ENCODE measurements at regions not wholly inside any gene's neighbourhood (a gene's known extent, or its start where the extent isn't known, plus 50 kb on each side); places are given as distances from the start of the nearest gene placed in this dataset.

GRCh38 chr3:102112704-102113230 lies 263.5 kb downstream of the NFKBIZ start:
- H3K9ac ChIP-seq (ENCODE audit: insufficient read depth, low read length, poor library complexity, severe bottlenecking) = no peak overlapping the region
- Mint-ChIP-seq H3K4me1 (peaks cover 10% of the 10 kb centered on the region), H3K9me3 (peaks cover 0 to 7% (median 0%) of the 10 kb centered on the region in 7 donors), H3K4me3 (no peak overlapping the region), H3K36me3 (no peaks in the 10 kb centered on the region), H3K27ac (no peak overlapping the region), H3K27me3 (ENCODE audit: low read depth in 3 of 3) (peaks cover 0 to 2% (median 0%) of the 10 kb centered on the region in 3 donors)
- H3K79me2 ChIP-seq (ENCODE audit: insufficient read depth, low read length) = no peaks in the 10 kb centered on the region
- intact Hi-C loops (cut with micrococcal nuclease) = no loop called here
- DNase-seq = no peak
- H3K4me3 ChIP-seq (replicated peaks in 1 of 3; ENCODE audit: low read depth in 2 of 3, low read length in 3 of 3) = no peak overlapping the region
- H4K20me1 ChIP-seq (ENCODE audit: insufficient read depth, low read length) = no peaks in the 10 kb centered on the region
- H3K27me3 ChIP-seq (ENCODE audit: control insufficient read depth in 2 of 2, insufficient read depth in 2 of 2, low read length in 2 of 2) = no peaks in the 10 kb centered on the region
- H3K4me1 ChIP-seq (ENCODE audit: control insufficient read depth in 1 of 2, insufficient read depth in 2 of 2, low read length in 2 of 2) = no peaks in the 10 kb centered on the region
- H3K27ac ChIP-seq (ENCODE audit: low read depth in 1 of 2, low read length in 2 of 2) = no peak overlapping the region
- H2AFZ ChIP-seq (ENCODE audit: insufficient read depth, low read depth, low read length, poor library complexity, severe bottlenecking) = no peak overlapping the region
- H3K4me2 ChIP-seq (replicated peaks; ENCODE audit: extremely low read depth, low read length, poor library complexity, severe bottlenecking) = no peak overlapping the region
- no peaks in the 10 kb centered on the region for H3K36me3 ChIP-seq (replicated peaks in 1 of 2; ENCODE audit: control insufficient read depth in 1 of 2, insufficient read depth in 2 of 2, low read length in 2 of 2)
- TF ChIP-seq CTCF (IDR thresholded peaks at IDR 0.05) = no peak
- H3K9me3 ChIP-seq (replicated peaks in 1 of 2; ENCODE audit: control insufficient read depth in 1 of 2, insufficient read depth in 1 of 2, low read length in 2 of 2) = no peaks in the 10 kb centered on the region

GRCh38 chr3:102113421-102114041 lies 264.2 kb downstream of the NFKBIZ start:
- no peaks in the 10 kb centered on the region for H3K79me2 ChIP-seq (ENCODE audit: insufficient read depth, low read length)
- intact Hi-C loops (cut with micrococcal nuclease) = no loop called here
- no peak overlapping the region for H3K27ac Mint-ChIP-seq

More at GRCh38 chr3:102113421-102114041, 264.2 kb downstream of the NFKBIZ start:
- H3K27me3 Mint-ChIP-seq (ENCODE audit: low read depth in 3 of 3) = peaks cover 0 to 2% (median 0%) of the 10 kb centered on the region in 3 donors
- Histone ChIP-seq H3K36me3 (replicated peaks in 1 of 2; ENCODE audit: control insufficient read depth in 1 of 2, insufficient read depth in 2 of 2, low read length in 2 of 2) (no peaks in the 10 kb centered on the region), H4K20me1 (ENCODE audit: insufficient read depth, low read length) (no peaks in the 10 kb centered on the region), H2AFZ (ENCODE audit: insufficient read depth, low read depth, low read length, poor library complexity, severe bottlenecking) (no peak overlapping the region), H3K4me3 (replicated peaks in 1 of 3; ENCODE audit: low read depth in 2 of 3, low read length in 3 of 3) (no peak overlapping the region), H3K9ac (ENCODE audit: insufficient read depth, low read length, poor library complexity, severe bottlenecking) (no peak overlapping the region), H3K27ac (ENCODE audit: low read depth in 1 of 2, low read length in 2 of 2) (no peak overlapping the region), H3K9me3 (replicated peaks in 1 of 2; ENCODE audit: control insufficient read depth in 1 of 2, insufficient read depth in 1 of 2, low read length in 2 of 2) (no peaks in the 10 kb centered on the region), H3K4me1 (ENCODE audit: control insufficient read depth in 1 of 2, insufficient read depth in 2 of 2, low read length in 2 of 2) (no peaks in the 10 kb centered on the region), H3K27me3 (ENCODE audit: control insufficient read depth in 2 of 2, insufficient read depth in 2 of 2, low read length in 2 of 2) (no peaks in the 10 kb centered on the region), H3K4me2 (replicated peaks; ENCODE audit: extremely low read depth, low read length, poor library complexity, severe bottlenecking) (no peak overlapping the region)
- H3K36me3 Mint-ChIP-seq = no peaks in the 10 kb centered on the region
- no peak for DNase-seq
- peaks cover 0 to 6% (median 0%) of the 10 kb centered on the region in 7 donors for H3K9me3 Mint-ChIP-seq
- 98% methylated on average over 6 of the region's 11 CpGs for WGBS (ENCODE audit: insufficient coverage)
- no peak for TF ChIP-seq CTCF (IDR thresholded peaks at IDR 0.05)
- peaks cover 10% of the 10 kb centered on the region for H3K4me1 Mint-ChIP-seq
- H3K4me3 Mint-ChIP-seq = no peak overlapping the region
